Breast epithelium (tissue), 4 donors: ENCODE measurements at regions not wholly inside any gene's neighbourhood (a gene's known extent, or its start where the extent isn't known, plus 50 kb on each side); places are given as distances from the start of the nearest gene placed in this dataset.

ENCODE experiments used
- DNase-seq, 2 donors: peaks; one replicate each; pipeline ENCODE4 v3.0.0-alpha.2; 2019; ENCODE audit warnings: low spot score in 2 of 2
- H3K27ac ChIP-seq, 2 donors: fragments of 200-600 bp; sonication (generic) in 1 of 2; one replicate each; pipeline ENCODE4 v1.5.1; 2016 to 2019; ENCODE audit warnings: mild to moderate bottlenecking in 1 of 2
- H3K27me3 ChIP-seq, 2 donors: fragments of 200-600 bp; sonication (generic) in 1 of 2; one replicate each; pipeline versions ENCODE4 v1.5.1 to v1.6.0; 2017 to 2019; ENCODE audit warnings: control low read depth in 1 of 2, mild to moderate bottlenecking in 1 of 2
- H3K36me3 ChIP-seq: fragments of 200-600 bp; one replicate; pipeline ENCODE4 v1.5.1; 2019
- H3K4me1 ChIP-seq, 2 donors: fragments of 200-600 bp; sonication (generic); one replicate each; pipeline ENCODE4 v1.5.1; 2016 to 2019; ENCODE audit warnings: control low read depth in 1 of 2
- H3K4me3 ChIP-seq, 3 donors: fragments of 200-600 bp; sonication (generic); 1 replicate in 2 of 3; 2 replicates in 1 of 3; pipeline ENCODE4 v1.5.1; 2016 to 2019; ENCODE audit warnings: mild to moderate bottlenecking in 3 of 3, moderate library complexity in 2 of 3
- H3K9me3 ChIP-seq, 2 donors: fragments of 200-600 bp; sonication (generic) in 1 of 2; one replicate each; pipeline ENCODE4 v1.5.1; 2016 to 2019; ENCODE audit warnings: control low read depth in 1 of 2
- CTCF ChIP-seq, 3 donors: fragments of 450-650 bp; IDR thresholded peaks; one replicate each; pipeline ENCODE4 v1.5.1; 2016 to 2017; ENCODE audit warnings: antibody characterized with exemption in 3 of 3, mild to moderate bottlenecking in 3 of 3, moderate library complexity in 3 of 3
- POLR2A ChIP-seq: fragments of 450-650 bp; IDR thresholded peaks from one replicate; pipeline ENCODE4 v1.6.1; 2016; ENCODE audit warnings: antibody characterized with exemption, mild to moderate bottlenecking, moderate library complexity
- POLR2AphosphoS5 ChIP-seq, 3 donors: sonication (generic); formaldehyde crosslinking; IDR thresholded peaks; one replicate each; pipeline ENCODE4 v1.6.1; 2017; ENCODE audit warnings: antibody characterized with exemption in 3 of 3
- intact Hi-C: fragments of 100-400 bp; cut with DNase I; formaldehyde crosslinking; loops from one replicate; pipeline ENCODE4 v1.15.1; 2023; ENCODE audit warnings: low total_unique reads

GRCh38 chr12:77625441-77625840, 205.3 kb upstream of the NAV3 start:
- intact Hi-C loops, result no loop called here
- H3K4me1 ChIP-seq, result no peaks in the 10 kb centered on the region
- no peak overlapping the region for H3K4me3 ChIP-seq
- DNase-seq, result no peak
- no peaks in the 10 kb centered on the region for H3K9me3 ChIP-seq
- H3K27ac ChIP-seq, result no peak overlapping the region
- TF ChIP-seq POLR2AphosphoS5 (IDR thresholded peaks at IDR 0.05) (no peak), POLR2A (no peak), CTCF (IDR thresholded peaks at IDR 0.05) (no peak)
- H3K27me3 ChIP-seq, result no peaks in the 10 kb centered on the region
- no peaks in the 10 kb centered on the region for H3K36me3 ChIP-seq

- no peak for DNase-seq
- H3K4me3 ChIP-seq, result no peak overlapping the region
- H3K36me3 ChIP-seq, result no peaks in the 10 kb centered on the region
- TF ChIP-seq POLR2AphosphoS5 (IDR thresholded peaks at IDR 0.05), result no peak
- TF ChIP-seq POLR2A, result no peak
- no peak for TF ChIP-seq CTCF (IDR thresholded peaks at IDR 0.05)
- no peaks in the 10 kb centered on the region for H3K27me3 ChIP-seq
- intact Hi-C loops, result no loop called here
- H3K27ac ChIP-seq, result no peak overlapping the region
- peaks cover 0 to 8% of the 10 kb centered on the region in 2 donors for H3K9me3 ChIP-seq
- H3K4me1 ChIP-seq, result no peaks in the 10 kb centered on the region
These were observed 211.3 kb upstream of the NAV3 start for GRCh38 chr12:77619425-77619824.

GRCh38 chr12:77617818-77618217, 212.9 kb upstream of the NAV3 start:
- TF ChIP-seq POLR2A (no peak), POLR2AphosphoS5 (IDR thresholded peaks at IDR 0.05) (no peak), CTCF (IDR thresholded peaks at IDR 0.05) (no peak)
- H3K4me3 ChIP-seq, result no peak overlapping the region
- peaks cover 0 to 8% of the 10 kb centered on the region in 2 donors for H3K9me3 ChIP-seq
- no peak for DNase-seq
- H3K4me1 ChIP-seq, result no peaks in the 10 kb centered on the region
- no peaks in the 10 kb centered on the region for H3K36me3 ChIP-seq
- intact Hi-C loops, result no loop called here
- H3K27ac ChIP-seq, result no peak overlapping the region
- no peaks in the 10 kb centered on the region for H3K27me3 ChIP-seq

- no peaks in the 10 kb centered on the region for H3K27me3 ChIP-seq
- H3K36me3 ChIP-seq, result no peaks in the 10 kb centered on the region
- intact Hi-C loops, result loop anchor here (2.0 kb wide), 1 partner anchor 79 kb away; no protein-coding TSS in a partner anchor
- H3K9me3 ChIP-seq, result peaks cover 0 to 8% of the 10 kb centered on the region in 2 donors
- DNase-seq, result no peak
- no peak overlapping the region for H3K4me3 ChIP-seq
- no peak for TF ChIP-seq POLR2AphosphoS5 (IDR thresholded peaks at IDR 0.05)
- no peak for TF ChIP-seq CTCF (IDR thresholded peaks at IDR 0.05)
- no peak for TF ChIP-seq POLR2A
- no peaks in the 10 kb centered on the region for H3K4me1 ChIP-seq
- H3K27ac ChIP-seq, result no peak overlapping the region
These were observed 215.4 kb upstream of the NAV3 start for GRCh38 chr12:77615332-77615731.

- Histone ChIP-seq H3K9me3 (peaks cover 0 to 8% of the 10 kb centered on the region in 2 donors), H3K4me3 (no peak overlapping the region), H3K27ac (no peak overlapping the region), H3K4me1 (no peaks in the 10 kb centered on the region), H3K36me3 (no peaks in the 10 kb centered on the region), H3K27me3 (no peaks in the 10 kb centered on the region)
- DNase-seq, result no peak
- TF ChIP-seq POLR2AphosphoS5 (IDR thresholded peaks at IDR 0.05) (no peak), CTCF (IDR thresholded peaks at IDR 0.05) (no peak), POLR2A (no peak)
- intact Hi-C loops, result no loop called here
These were observed 217.3 kb upstream of the NAV3 start for GRCh38 chr12:77613411-77613810.
